GM12878 (cell line): ENCODE measurements at regions not wholly inside any gene's neighbourhood (a gene's known extent, or its start where the extent isn't known, plus 50 kb on each side); places are given as distances from the start of the nearest gene placed in this dataset.

Source experiments
- ATAC-seq: fragments of 200-7000 bp; cut with Tn5 transposase; 3 replicates; pipeline ENCODE4 v1.9.1; 2020; ENCODE audit warnings: mild to moderate bottlenecking, moderate library complexity
- BruUV-seq: library from RNA; stranded (reverse); fragments of 400-500 nt; replicated peaks from 2 replicates; lab custom pipeline; 2021; lab: Mats Ljungman, UMichigan
- CTCF ChIA-PET: fragments of 300-600 bp; sonication (Branson Sonifier 250); formaldehyde crosslinking; extraction: SDS; loops from one replicate; lab custom pipeline; 2021; ENCODE audit warnings: inconsistent platforms; lab: Yijun Ruan, JAX
- POLR2A ChIA-PET: fragments of 350-600 bp; formaldehyde crosslinking; extraction: SDS; loops from one replicate; lab custom pipeline; 2021; ENCODE audit warnings: inconsistent platforms; lab: Charles Lee
- RAD21 ChIA-PET: fragments of 300-600 bp; sonication (Branson Sonifier 250); formaldehyde crosslinking; loops from one replicate; lab custom pipeline; 2023; ENCODE audit warnings: antibody characterized with exemption; ENCODE audit not compliant: unreplicated experiment; lab: Charles Lee
- SMC1A ChIA-PET: fragments of 300-600 bp; sonication (Branson Sonifier 250); formaldehyde crosslinking; loops from one replicate; lab custom pipeline; 2023; ENCODE audit not compliant: unreplicated experiment, uncharacterized antibody; lab: Charles Lee
- DNase-seq: peaks from one replicate; pipeline ENCODE4 v3.0.0-alpha.2; 2011; ENCODE audit warnings: low read depth, low spot score
- FAIRE-seq: peaks from 3 replicates; lab custom pipeline; 2011; peaks lifted over from hg19 to GRCh38; lab: Jason Lieb, UNC
- H2AFZ ChIP-seq: 2 replicates; pipeline ENCODE4 v1.6.0; 2011; ENCODE audit warnings: low read depth, low read length, control low read depth; ENCODE audit not compliant: control insufficient read depth
- H3K27ac ChIP-seq: 2 replicates; pipeline ENCODE4 v1.5.1; 2011; ENCODE audit warnings: control low read depth; ENCODE audit not compliant: control insufficient read depth, insufficient read depth
- H3K27me3 ChIP-seq, 2 experiments: replicated peaks in 1 of 2; 2 replicates each; pipeline versions ENCODE4 v1.6.0 to v1.6.1; 2011; ENCODE audit warnings: low read length in 1 of 2; ENCODE audit not compliant: control insufficient read depth in 2 of 2, insufficient read depth in 2 of 2
- H3K36me3 ChIP-seq, 2 experiments: 2 replicates each; pipeline ENCODE4 v1.5.1; 2011; ENCODE audit warnings: low read length in 1 of 2; ENCODE audit not compliant: control insufficient read depth in 2 of 2, insufficient read depth in 2 of 2
- H3K4me1 ChIP-seq: 2 replicates; pipeline ENCODE4 v1.6.1; 2011; ENCODE audit warnings: mild to moderate bottlenecking, low read length, moderate library complexity, mixed read lengths; ENCODE audit not compliant: control insufficient read depth, insufficient read depth
- H3K4me2 ChIP-seq: 2 replicates; pipeline ENCODE4 v1.6.0; 2011; ENCODE audit warnings: control low read depth; ENCODE audit not compliant: control insufficient read depth, insufficient read depth
- H3K4me3 ChIP-seq: fragments of 200-600 bp; sonication (generic); 2 replicates; pipeline ENCODE4 v1.5.1; 2016
- H3K79me2 ChIP-seq: 2 replicates; pipeline ENCODE4 v1.6.0; 2011; ENCODE audit warnings: low read length; ENCODE audit not compliant: control insufficient read depth, insufficient read depth
- H3K9ac ChIP-seq: 2 replicates; pipeline ENCODE4 v1.8.0; 2011; ENCODE audit warnings: low read length, control low read depth, mixed read lengths; ENCODE audit not compliant: control insufficient read depth, insufficient read depth
- H3K9me3 ChIP-seq: replicated peaks from 3 replicates; pipeline ENCODE4 v1.5.1; 2011; ENCODE audit warnings: mild to moderate bottlenecking, low read length; ENCODE audit not compliant: control insufficient read depth, insufficient read depth
- H4K20me1 ChIP-seq: 2 replicates; pipeline ENCODE4 v1.6.0; 2011; ENCODE audit not compliant: control insufficient read depth, insufficient read depth
- BACH1 ChIP-seq: fragments of 450-650 bp; IDR thresholded peaks from 2 replicates; pipeline ENCODE4 v1.6.1; 2017; ENCODE audit warnings: mild to moderate bottlenecking, borderline replicate concordance
- ETV6 ChIP-seq, 2 experiments: fragments of 450-650 bp in 1 of 2; IDR thresholded peaks in 1 of 2; conservative IDR thresholded peaks in 1 of 2; 2 replicates each; pipeline ENCODE4 v1.6.1; 2014; ENCODE audit warnings: antibody characterized with exemption in 1 of 2, borderline replicate concordance in 1 of 2, low read depth in 1 of 2, mild to moderate bottlenecking in 1 of 2, moderate library complexity in 1 of 2
- FOS ChIP-seq: IDR thresholded peaks from 3 replicates; pipeline ENCODE4 v1.6.1; 2011; ENCODE audit warnings: borderline replicate concordance; ENCODE audit not compliant: insufficient read length; ENCODE audit errors: extremely low read depth
- HDAC6 ChIP-seq: fragments of 200-600 bp; sonication (generic); IDR thresholded peaks from one replicate; pipeline ENCODE4 v1.8.0; 2017; ENCODE audit warnings: antibody characterized with exemption; ENCODE audit not compliant: unreplicated experiment
- IRF5 ChIP-seq: fragments of 450-650 bp; IDR thresholded peaks from 2 replicates; pipeline ENCODE4 v1.6.1; 2017; ENCODE audit warnings: borderline replicate concordance
- POU2F2 ChIP-seq: IDR thresholded peaks from 3 replicates; pipeline ENCODE4 v1.6.1; 2011; ENCODE audit warnings: low read depth, mild to moderate bottlenecking, low read length, borderline replicate concordance
- RFX5 ChIP-seq: IDR thresholded peaks from 2 replicates; pipeline ENCODE4 v1.6.1; 2011; ENCODE audit warnings: low read depth, low read length, improper control_type of control experiment
- SMC3 ChIP-seq: IDR thresholded peaks from 2 replicates; pipeline ENCODE4 v1.6.1; 2011; ENCODE audit warnings: low read length, improper control_type of control experiment, borderline replicate concordance
- TBL1XR1 ChIP-seq: IDR thresholded peaks from 2 replicates; pipeline ENCODE4 v1.6.1; 2012; ENCODE audit warnings: low read depth, low read length, improper control_type of control experiment
- TCF12 ChIP-seq: IDR thresholded peaks from 2 replicates; pipeline ENCODE4 v1.6.1; 2011; ENCODE audit warnings: low read depth, mild to moderate bottlenecking, low read length
- WGBS: methylation state at CpG from one replicate; pipeline ENCODE4 v1.1.6; 2016; ENCODE audit warnings: low lambda C conversion rate; ENCODE audit not compliant: insufficient replicate concordance, insufficient coverage; ENCODE audit errors: missing lambda C conversion rate; 5-methylcytosine and 5-hydroxymethylcytosine counted together
- in situ Hi-C: fragments of 300-500 bp; cut with MboI; formaldehyde crosslinking; loops from 9 replicates; pipeline ENCODE4 v1.14.3; 2018; ENCODE audit warnings: mixed read lengths
- intact Hi-C: fragments of 100-400 bp; cut with micrococcal nuclease; formaldehyde crosslinking; loops from one replicate; pipeline ENCODE4 v1.14.2; 2022; ENCODE audit not compliant: unreplicated experiment

- no peaks in the 10 kb centered on the region for H3K79me2 ChIP-seq
- 15% methylated on average over 2 of the region's 2 CpGs for WGBS
- RAD21 ChIA-PET = no interaction called here
- no peak overlapping the region for H3K4me3 ChIP-seq
- H3K4me2 ChIP-seq = no peak overlapping the region
- FAIRE-seq (no peak), ATAC-seq (no peak), DNase-seq (no peak)
- TF ChIP-seq HDAC6 (no peak), POU2F2 (no peak), BACH1 (no peak), TBL1XR1 (no peak), FOS (no peak), RFX5 (no peak), SMC3 (no peak), ETV6 (conservative IDR thresholded peaks at IDR 0.05 in 1 of 2, IDR thresholded peaks at IDR 0.05 in 1 of 2; ENCODE audit: borderline replicate concordance in 1 of 2, low read depth in 1 of 2) (no peak), TCF12 (no peak), IRF5 (no peak)
- no peaks in the 10 kb centered on the region for H4K20me1 ChIP-seq
- no peaks in the 10 kb centered on the region for H3K36me3 ChIP-seq
- in situ Hi-C loops = no loop called here
- no peak overlapping the region for H3K9ac ChIP-seq
- intact Hi-C loops = no loop called here
- H3K27ac ChIP-seq = no peak overlapping the region
- H3K9me3 ChIP-seq = no peaks in the 10 kb centered on the region
- no peak overlapping the region for H2AFZ ChIP-seq
- CTCF ChIA-PET = no interaction called here
- H3K27me3 ChIP-seq = no peaks in the 10 kb centered on the region
- H3K4me1 ChIP-seq = no peaks in the 10 kb centered on the region
- BruUV-seq = no TSS peak
- POLR2A ChIA-PET = no interaction called here
- SMC1A ChIA-PET = no interaction called here
These were observed 110.9 kb upstream of the NUDT7 start for GRCh38 chr16:77611386-77611785.
